LHCN-M2 (cell line): ENCODE measurements at regions not wholly inside any gene's neighbourhood (a gene's known extent, or its start where the extent isn't known, plus 50 kb on each side); places are given as distances from the start of the nearest gene placed in this dataset.

Source experiments
- DNase-seq: peaks from one replicate; pipeline ENCODE4 v3.0.0-alpha.2; 2012; ENCODE audit warnings: low read depth

- no peak for DNase-seq
These were observed 80.6 kb upstream of the LINGO1 start for GRCh38 chr15:77713281-77713680.

GRCh38 chr15:77712438-77712837 lies 79.7 kb upstream of the LINGO1 start:
- DNase-seq, result no peak

GRCh38 chr15:77710637-77711036 lies 77.9 kb upstream of the LINGO1 start:
- no peak for DNase-seq

GRCh38 chr15:77710206-77710605 lies 77.5 kb upstream of the LINGO1 start:
- no peak for DNase-seq

- no peak for DNase-seq
These were observed 76.6 kb upstream of the LINGO1 start for GRCh38 chr15:77709135-77709886.

GRCh38 chr15:77706482-77707244 lies 74.0 kb upstream of the LINGO1 start:
- no peak for DNase-seq

- peak; percentile 3 for DNase-seq
These were observed 69.7 kb upstream of the LINGO1 start for GRCh38 chr15:77702211-77702957.

GRCh38 chr15:77698481-77698880 lies 65.8 kb upstream of the LINGO1 start:
- no peak for DNase-seq

- no peak for DNase-seq
These were observed 65.2 kb upstream of the LINGO1 start for GRCh38 chr15:77697893-77698292.

- no peak for DNase-seq
These were observed 64.2 kb upstream of the LINGO1 start for GRCh38 chr15:77696871-77697270.

GRCh38 chr15:77695961-77696582 lies 63.4 kb upstream of the LINGO1 start:
- DNase-seq, result no peak

GRCh38 chr15:77695548-77695947 lies 62.8 kb upstream of the LINGO1 start:
- no peak for DNase-seq

- DNase-seq, result no peak
These were observed 60.9 kb upstream of the LINGO1 start for GRCh38 chr15:77693576-77693975.

GRCh38 chr15:77692614-77693013 lies 59.9 kb upstream of the LINGO1 start:
- DNase-seq, result no peak

GRCh38 chr15:77691607-77692006 lies 58.9 kb upstream of the LINGO1 start:
- DNase-seq, result no peak

GRCh38 chr15:77689821-77690220 lies 57.1 kb upstream of the LINGO1 start:
- DNase-seq, result no peak

GRCh38 chr15:77688693-77689092 lies 56.0 kb upstream of the LINGO1 start:
- no peak for DNase-seq

- no peak for DNase-seq
These were observed 55.6 kb upstream of the LINGO1 start for GRCh38 chr15:77688266-77688665.

- no peak for DNase-seq
These were observed 52.5 kb upstream of the LINGO1 start for GRCh38 chr15:77685082-77685815.

- no peak for DNase-seq
These were observed 51.8 kb upstream of the LINGO1 start for GRCh38 chr15:77684341-77685081.

- no peak for DNase-seq
These were observed 49.9 kb upstream of the LINGO1 start for GRCh38 chr15:77682564-77682963.
